ENCODE measurements at regions not wholly inside any gene's neighbourhood (a gene's known extent, or its start where the extent isn't known, plus 50 kb on each side); places are given as distances from the start of the nearest gene placed in this dataset.

GRCh38 chr5:14959399-14960119, 88.0 kb upstream of the ANKH start:
- RAD21 ChIA-PET (ENCODE audit: unreplicated experiment), result no interaction called here
- no peak overlapping the region for H2AFZ ChIP-seq (ENCODE audit: control insufficient read depth, low read depth, low read length)
- H4K20me1 ChIP-seq (ENCODE audit: control insufficient read depth, insufficient read depth), result no peaks in the 10 kb centered on the region
- H3K27ac ChIP-seq (ENCODE audit: control insufficient read depth, insufficient read depth), result no peak overlapping the region
- H3K4me1 ChIP-seq (ENCODE audit: control insufficient read depth, insufficient read depth, low read length), result no peaks in the 10 kb centered on the region
- no peaks in the 10 kb centered on the region for H3K27me3 ChIP-seq (replicated peaks in 1 of 2; ENCODE audit: control insufficient read depth in 2 of 2, insufficient read depth in 2 of 2, low read length in 1 of 2)
- POLR2A ChIA-PET, result no interaction called here
- DNase-seq (ENCODE audit: low read depth, low spot score) (no peak), FAIRE-seq (no peak), ATAC-seq (no peak)
- intact Hi-C loops (cut with micrococcal nuclease; ENCODE audit: unreplicated experiment) (no loop called here), in situ Hi-C loops (cut with MboI) (no loop called here)
- TF ChIP-seq STAT3 (IDR thresholded peaks at IDR 0.05; ENCODE audit: low read depth, low read length), result no peak
- no peak for TF ChIP-seq KDM1A (IDR thresholded peaks at IDR 0.05; ENCODE audit: borderline replicate concordance)
- no peak for TF ChIP-seq RELB (IDR thresholded peaks at IDR 0.05; ENCODE audit: low read depth)
- TF ChIP-seq MYC (IDR thresholded peaks at IDR 0.05; ENCODE audit: insufficient read depth, insufficient read length, insufficient replicate concordance, low read length, severe bottlenecking), result no peak
- TF ChIP-seq FOXK2 (IDR thresholded peaks at IDR 0.05), result no peak
- no peak for TF ChIP-seq NFYB (IDR thresholded peaks at IDR 0.05; ENCODE audit: insufficient read depth, low read depth, low read length)
- TF ChIP-seq IRF3 (IDR thresholded peaks at IDR 0.05), result no peak
- TF ChIP-seq CBX3 (IDR thresholded peaks at IDR 0.05; ENCODE audit: borderline replicate concordance, low read depth), result no peak
- no peak for TF ChIP-seq PKNOX1 (IDR thresholded peaks at IDR 0.05)
- TF ChIP-seq SKIL (IDR thresholded peaks at IDR 0.05; ENCODE audit: low read depth, poor library complexity, severe bottlenecking), result no peak
- H3K36me3 ChIP-seq (ENCODE audit: control insufficient read depth in 2 of 2, insufficient read depth in 2 of 2, low read length in 1 of 2), result no peaks in the 10 kb centered on the region
- H3K9me3 ChIP-seq (replicated peaks; ENCODE audit: control insufficient read depth, insufficient read depth, low read length), result no peaks in the 10 kb centered on the region
- SMC1A ChIA-PET (ENCODE audit: uncharacterized antibody, unreplicated experiment), result no interaction called here
- CTCF ChIA-PET, result interaction anchor here (0.7 kb wide), 2 partner anchors 43 to 44 kb away, joined by 3 to 5 read pairs; no protein-coding TSS in a partner anchor
- H3K4me3 ChIP-seq, result no peak overlapping the region
- H3K79me2 ChIP-seq (ENCODE audit: control insufficient read depth, insufficient read depth, low read length), result no peaks in the 10 kb centered on the region
- no TSS peak for BruUV-seq (replicated peaks)
- no peak overlapping the region for H3K4me2 ChIP-seq (ENCODE audit: control insufficient read depth, insufficient read depth)
- H3K9ac ChIP-seq (ENCODE audit: control insufficient read depth, insufficient read depth, low read length), result no peak overlapping the region
- 45% methylated on average over 12 of the region's 12 CpGs for WGBS (ENCODE audit: insufficient coverage, insufficient replicate concordance, low lambda C conversion rate, missing lambda C conversion rate)
